HG03432 (cell line): ENCODE measurements at regions not wholly inside any gene's neighbourhood (a gene's known extent, or its start where the extent isn't known, plus 50 kb on each side); places are given as distances from the start of the nearest gene placed in this dataset.
A peak's percentile ranks its signal among the peaks of the same experiment; 100 is the strongest.

Experiments
- ATAC-seq: cut with Tn5 transposase; IDR thresholded peaks from one replicate; pipeline ENCODE4 v1.9.1; 2021; ENCODE audit warnings: mild to moderate bottlenecking, moderate library complexity; ENCODE audit not compliant: unreplicated experiment

- no peak for ATAC-seq
Measured at GRCh38 chr7:131745390-131746248, 189.2 kb upstream of the PODXL start.

- no peak for ATAC-seq
Measured at GRCh38 chr7:131741446-131741845, 185.0 kb upstream of the PODXL start.

- no peak for ATAC-seq
Measured at GRCh38 chr7:131737746-131738465, 181.5 kb upstream of the PODXL start.

- no peak for ATAC-seq
Measured at GRCh38 chr7:131735101-131735500, 178.7 kb upstream of the PODXL start.

- no peak for ATAC-seq
Measured at GRCh38 chr7:131733604-131734003, 177.2 kb upstream of the PODXL start.

- ATAC-seq = no peak
Measured at GRCh38 chr7:131727189-131727588, 170.8 kb upstream of the PODXL start.

GRCh38 chr7:131726686-131727085, 170.3 kb upstream of the PODXL start:
- ATAC-seq = no peak

- ATAC-seq = no peak
Measured at GRCh38 chr7:131726031-131726430, 169.6 kb upstream of the PODXL start.

GRCh38 chr7:131724776-131725345, 168.4 kb upstream of the PODXL start:
- no peak for ATAC-seq

GRCh38 chr7:131723926-131724325, 167.5 kb upstream of the PODXL start:
- ATAC-seq = no peak

GRCh38 chr7:131722371-131722770, 165.9 kb upstream of the PODXL start:
- no peak for ATAC-seq

GRCh38 chr7:131721660-131722059, 165.2 kb upstream of the PODXL start:
- no peak for ATAC-seq

GRCh38 chr7:131720703-131721102, 164.3 kb upstream of the PODXL start:
- ATAC-seq = no peak

GRCh38 chr7:131717181-131717580, 160.8 kb upstream of the PODXL start:
- ATAC-seq = no peak

GRCh38 chr7:131699323-131699722, 142.9 kb upstream of the PODXL start:
- no peak for ATAC-seq

- peak; percentile 50 for ATAC-seq
Measured at GRCh38 chr7:131692131-131692960, 135.9 kb upstream of the PODXL start.

- ATAC-seq = no peak
Measured at GRCh38 chr7:131691454-131692130, 135.2 kb upstream of the PODXL start.

- no peak for ATAC-seq
Measured at GRCh38 chr7:131690441-131690840, 134.0 kb upstream of the PODXL start.

- no peak for ATAC-seq
Measured at GRCh38 chr7:131689662-131690234, 133.3 kb upstream of the PODXL start.
